H9 (cell line): ENCODE measurements at regions not wholly inside any gene's neighbourhood (a gene's known extent, or its start where the extent isn't known, plus 50 kb on each side); places are given as distances from the start of the nearest gene placed in this dataset.

Source experiments
- DNase-seq: peaks from one replicate; pipeline ENCODE4 v3.0.0-alpha.2; 2017
- H2AFZ ChIP-seq: one replicate; pipeline ENCODE4 v1.6.1; 2013; ENCODE audit warnings: mild to moderate bottlenecking, low read length, control low read depth, moderate library complexity
- H2AK5ac ChIP-seq: 2 replicates; pipeline ENCODE4 v1.6.1; 2013; ENCODE audit warnings: low read length, control low read depth, mixed read lengths; ENCODE audit not compliant: insufficient read length
- H2BK120ac ChIP-seq: one replicate; pipeline ENCODE4 v1.6.1; 2013; ENCODE audit warnings: low read depth, mild to moderate bottlenecking, low read length, control low read depth, inconsistent platforms; ENCODE audit not compliant: poor library complexity, severe bottlenecking
- H2BK12ac ChIP-seq: 2 replicates; pipeline ENCODE4 v1.6.1; 2013; ENCODE audit warnings: low read length, control low read depth, mixed read lengths, low read depth; ENCODE audit not compliant: insufficient read length
- H2BK15ac ChIP-seq: 2 replicates; pipeline ENCODE4 v1.6.1; 2013; ENCODE audit warnings: low read depth, low read length, control low read depth
- H2BK20ac ChIP-seq: one replicate; pipeline ENCODE4 v1.6.1; 2013; ENCODE audit warnings: low read depth, mild to moderate bottlenecking, low read length, control low read depth, inconsistent platforms; ENCODE audit not compliant: poor library complexity, severe bottlenecking
- H2BK5ac ChIP-seq: 2 replicates; pipeline ENCODE4 v1.6.1; 2013; ENCODE audit warnings: low read length, control low read depth, mixed read lengths; ENCODE audit not compliant: insufficient read length
- H3K14ac ChIP-seq: 2 replicates; pipeline ENCODE4 v1.6.1; 2013; ENCODE audit warnings: low read length, control low read depth; ENCODE audit not compliant: insufficient read depth
- H3K18ac ChIP-seq: 2 replicates; pipeline ENCODE4 v1.6.1; 2013; ENCODE audit warnings: low read depth, mild to moderate bottlenecking, mixed read lengths, low read length, control low read depth; ENCODE audit not compliant: insufficient read length
- H3K23ac ChIP-seq: 2 replicates; pipeline ENCODE4 v1.6.1; 2013; ENCODE audit warnings: low read length, control low read depth, mixed read lengths, low read depth; ENCODE audit not compliant: insufficient read length
- H3K23me2 ChIP-seq: 2 replicates; pipeline ENCODE4 v1.6.1; 2013; ENCODE audit warnings: low read depth, mild to moderate bottlenecking, mixed read lengths, low read length, control low read depth; ENCODE audit not compliant: insufficient read length, poor library complexity, severe bottlenecking
- H3K27ac ChIP-seq: 2 replicates; pipeline ENCODE4 v1.5.1; 2013; ENCODE audit warnings: low read length, control low read depth, mixed read lengths, low read depth; ENCODE audit not compliant: insufficient read length
- H3K27me3 ChIP-seq: 2 replicates; pipeline ENCODE4 v1.6.1; 2013; ENCODE audit warnings: low read length, control low read depth, inconsistent platforms; ENCODE audit not compliant: insufficient read depth
- H3K4ac ChIP-seq: 2 replicates; pipeline ENCODE4 v1.6.1; 2013; ENCODE audit warnings: low read depth, mild to moderate bottlenecking, control low read depth, inconsistent platforms, low read length, moderate library complexity
- H3K4me1 ChIP-seq: 2 replicates; pipeline ENCODE4 v1.6.1; 2013; ENCODE audit warnings: low read length, control low read depth, inconsistent platforms; ENCODE audit not compliant: insufficient read depth
- H3K4me2 ChIP-seq: 2 replicates; pipeline ENCODE4 v1.6.1; 2013; ENCODE audit warnings: low read length, control low read depth, mixed read lengths; ENCODE audit not compliant: insufficient read length, insufficient read depth
- H3K56ac ChIP-seq: 2 replicates; pipeline ENCODE4 v1.6.1; 2013; ENCODE audit warnings: low read depth, mild to moderate bottlenecking, mixed read lengths, low read length, control low read depth; ENCODE audit not compliant: insufficient read length
- H3K79me1 ChIP-seq: 2 replicates; pipeline ENCODE4 v1.6.1; 2013; ENCODE audit warnings: low read depth, mild to moderate bottlenecking, moderate library complexity, low read length, control low read depth, inconsistent platforms; ENCODE audit not compliant: insufficient read depth, poor library complexity, severe bottlenecking
- H3K79me2 ChIP-seq: 2 replicates; pipeline ENCODE4 v1.6.1; 2013; ENCODE audit warnings: low read length, control low read depth, inconsistent platforms; ENCODE audit not compliant: insufficient read depth
- H3K9ac ChIP-seq: 2 replicates; pipeline ENCODE4 v1.6.1; 2013; ENCODE audit warnings: low read length, control low read depth, mixed read lengths; ENCODE audit not compliant: insufficient read length; ENCODE audit errors: extremely low read depth
- H3K9me3 ChIP-seq: one replicate; pipeline ENCODE4 v1.6.1; 2013; ENCODE audit warnings: low read depth, low read length, inconsistent platforms; ENCODE audit not compliant: control insufficient read depth
- H3T11ph ChIP-seq: one replicate; pipeline ENCODE4 v1.6.1; 2013; ENCODE audit warnings: mild to moderate bottlenecking, low read length, control low read depth, inconsistent platforms
- H4K20me1 ChIP-seq: one replicate; pipeline ENCODE4 v1.6.1; 2013; ENCODE audit not compliant: control insufficient read depth, insufficient read length, insufficient read depth
- H4K5ac ChIP-seq: 2 replicates; pipeline ENCODE4 v1.6.1; 2013; ENCODE audit warnings: low read depth, mild to moderate bottlenecking, mixed read lengths, low read length, control low read depth; ENCODE audit not compliant: insufficient read length
- H4K8ac ChIP-seq: replicated peaks from 2 replicates; pipeline ENCODE4 v1.6.1; 2013; ENCODE audit warnings: low read length, control low read depth, mixed read lengths, low read depth; ENCODE audit not compliant: insufficient read length
- H4K91ac ChIP-seq: 2 replicates; pipeline ENCODE4 v1.6.1; 2013; ENCODE audit warnings: low read depth, mild to moderate bottlenecking, moderate library complexity, mixed read lengths, low read length, control low read depth; ENCODE audit not compliant: insufficient read length
- H3K27ac Mint-ChIP-seq, 3 experiments: 2 replicates in 2 of 3; 3 replicates in 1 of 3; pipeline ENCODE4 v1.8.0; 2020 to 2021; ENCODE audit warnings: mixed read lengths in 3 of 3, mild to moderate bottlenecking in 1 of 3, moderate library complexity in 1 of 3
- H3K27me3 Mint-ChIP-seq: 2 replicates; pipeline ENCODE4 v1.8.0; 2021; ENCODE audit warnings: low read depth, mild to moderate bottlenecking, moderate library complexity, mixed read lengths
- H3K36me3 Mint-ChIP-seq, 3 experiments: 2 replicates in 2 of 3; 3 replicates in 1 of 3; pipeline ENCODE4 v1.8.0; 2020 to 2021; ENCODE audit warnings: low read depth in 3 of 3, mixed read lengths in 3 of 3; ENCODE audit not compliant: insufficient read depth in 1 of 3
- H3K4me1 Mint-ChIP-seq, 2 experiments: 2 replicates each; pipeline ENCODE4 v1.8.0; 2020; ENCODE audit warnings: mixed read lengths in 2 of 2
- H3K4me3 Mint-ChIP-seq, 2 experiments: 2 replicates in 1 of 2; 3 replicates in 1 of 2; pipeline ENCODE4 v1.8.0; 2020 to 2021; ENCODE audit warnings: mild to moderate bottlenecking in 2 of 2, mixed read lengths in 2 of 2, moderate library complexity in 1 of 2
- H3K9me3 Mint-ChIP-seq, 2 experiments: 2 replicates in 1 of 2; 3 replicates in 1 of 2; pipeline ENCODE4 v1.8.0; 2020; ENCODE audit warnings: mild to moderate bottlenecking in 2 of 2, mixed read lengths in 2 of 2, moderate library complexity in 1 of 2
- WGBS: extraction: QIAGEN DNeasy Blood & Tissue Kit; methylation state at CpG from one replicate; pipeline ENCODE4 v1.1.7; 2013; ENCODE audit warnings: missing lambda C conversion rate, low lambda C conversion rate, mixed read lengths; ENCODE audit not compliant: insufficient read length; ENCODE audit errors: extremely low coverage; 5-methylcytosine and 5-hydroxymethylcytosine counted together
- TF ChIP-seq, protein P1 (sequence below): fragments of 200-600 bp; sonication (generic); conservative IDR thresholded peaks from 3 replicates; pipeline ENCODE4 v1.8.0; 2021; ENCODE audit warnings: antibody characterized with exemption, mild to moderate bottlenecking

DNA sequence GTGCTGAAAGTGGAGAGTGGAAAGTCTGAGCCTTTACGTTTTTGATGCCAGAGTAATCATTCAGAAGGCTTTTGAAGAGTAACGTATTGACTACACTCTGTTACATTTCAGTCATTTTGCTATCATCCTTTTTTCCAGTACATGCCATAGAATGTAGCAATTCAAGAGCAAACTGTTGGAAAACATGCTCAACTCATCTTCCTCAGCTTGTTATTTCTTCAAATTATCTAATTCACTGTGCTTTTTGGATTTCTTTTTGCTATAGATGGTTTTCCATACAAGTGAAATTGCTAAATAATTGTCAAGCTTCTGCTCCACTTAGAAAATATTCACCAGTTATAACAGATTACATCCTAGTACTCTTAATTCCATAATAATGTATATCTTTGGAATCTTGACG is 129.9 kb upstream of the CLEC14A start:
- Histone ChIP-seq H3K23me2 (no peaks in the 10 kb centered on the region), H2AFZ (no peak overlapping the region), H3K9ac (no peak overlapping the region), H2AK5ac (no peak overlapping the region), H4K8ac (no peak overlapping the region), H3K79me2 (no peaks in the 10 kb centered on the region), H3K4me1 (no peaks in the 10 kb centered on the region), H3K14ac (no peak overlapping the region), H3K18ac (no peak overlapping the region), H3K4me2 (no peak overlapping the region), H3K23ac (no peak overlapping the region), H2BK5ac (no peak overlapping the region), H2BK15ac (no peak overlapping the region), H3K79me1 (no peaks in the 10 kb centered on the region), H3K4ac (no peak overlapping the region), H2BK120ac (no peak overlapping the region), H3K9me3 (no peaks in the 10 kb centered on the region), H4K20me1 (no peaks in the 10 kb centered on the region), H2BK20ac (no peak overlapping the region), H2BK12ac (no peak overlapping the region), H3T11ph (no peak overlapping the region), H4K5ac (no peak overlapping the region), H3K56ac (no peak overlapping the region), H4K91ac (no peak overlapping the region), H3K27ac (no peak overlapping the region), H3K27me3 (no peaks in the 10 kb centered on the region)
- Mint-ChIP-seq H3K4me3 (no peak overlapping the region), H3K27me3 (peaks cover 2% of the 10 kb centered on the region), H3K36me3 (no peaks in the 10 kb centered on the region), H3K9me3 (peaks cover 7 to 8% of the 10 kb centered on the region in 2 experiments; a peak in 3 of 5 replicates), H3K27ac (no peak overlapping the region), H3K4me1 (peaks cover 2 to 6% of the 10 kb centered on the region in 2 experiments; a peak in 2 of 4 replicates)
- no CpG with 5 or more reads among the region's 3 CpGs for WGBS
- TF ChIP-seq, protein P1, sequence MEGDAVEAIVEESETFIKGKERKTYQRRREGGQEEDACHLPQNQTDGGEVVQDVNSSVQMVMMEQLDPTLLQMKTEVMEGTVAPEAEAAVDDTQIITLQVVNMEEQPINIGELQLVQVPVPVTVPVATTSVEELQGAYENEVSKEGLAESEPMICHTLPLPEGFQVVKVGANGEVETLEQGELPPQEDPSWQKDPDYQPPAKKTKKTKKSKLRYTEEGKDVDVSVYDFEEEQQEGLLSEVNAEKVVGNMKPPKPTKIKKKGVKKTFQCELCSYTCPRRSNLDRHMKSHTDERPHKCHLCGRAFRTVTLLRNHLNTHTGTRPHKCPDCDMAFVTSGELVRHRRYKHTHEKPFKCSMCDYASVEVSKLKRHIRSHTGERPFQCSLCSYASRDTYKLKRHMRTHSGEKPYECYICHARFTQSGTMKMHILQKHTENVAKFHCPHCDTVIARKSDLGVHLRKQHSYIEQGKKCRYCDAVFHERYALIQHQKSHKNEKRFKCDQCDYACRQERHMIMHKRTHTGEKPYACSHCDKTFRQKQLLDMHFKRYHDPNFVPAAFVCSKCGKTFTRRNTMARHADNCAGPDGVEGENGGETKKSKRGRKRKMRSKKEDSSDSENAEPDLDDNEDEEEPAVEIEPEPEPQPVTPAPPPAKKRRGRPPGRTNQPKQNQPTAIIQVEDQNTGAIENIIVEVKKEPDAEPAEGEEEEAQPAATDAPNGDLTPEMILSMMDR, result no peak
- no peak for DNase-seq
